Endothelial cell of umbilical vein (primary cell): ENCODE measurements at regions not wholly inside any gene's neighbourhood (a gene's known extent, or its start where the extent isn't known, plus 50 kb on each side); places are given as distances from the start of the nearest gene placed in this dataset.

Experiments used
- BruUV-seq: library from RNA; stranded (reverse); fragments of 400-500 nt; replicated peaks from 2 replicates; lab custom pipeline; 2021; lab: Mats Ljungman, UMichigan
- CTCF ChIA-PET: fragments of 300-600, 350-600 bp; sonication (Branson Sonifier 250); formaldehyde crosslinking; loops from one replicate; lab custom pipeline; 2021; ENCODE audit warnings: antibody characterized with exemption, inconsistent platforms; lab: Charles Lee
- POLR2A ChIA-PET: fragments of 300-600, 350-600 bp; sonication (Branson Sonifier 250); formaldehyde crosslinking; loops from one replicate; lab custom pipeline; 2021; ENCODE audit warnings: antibody characterized with exemption, inconsistent platforms; lab: Charles Lee
- DNase-seq: peaks from one replicate; pipeline ENCODE4 v3.0.0-alpha.2; 2011; ENCODE audit warnings: low read depth, low spot score
- FAIRE-seq: peaks from 2 replicates; lab custom pipeline; 2011; peaks lifted over from hg19 to GRCh38; lab: Jason Lieb, UNC
- H2AFZ ChIP-seq: 2 replicates; pipeline ENCODE4 v1.6.0; 2012; ENCODE audit warnings: low read depth, low read length, control low read depth, inconsistent platforms
- H3K27ac ChIP-seq: 2 replicates; pipeline ENCODE4 v1.5.1; 2011; ENCODE audit warnings: low read depth, mild to moderate bottlenecking, control low read depth, low read length, moderate library complexity; ENCODE audit not compliant: insufficient read depth
- H3K27me3 ChIP-seq, 2 experiments: 2 replicates each; pipeline versions ENCODE4 v1.6.0 to v1.6.1; 2011; ENCODE audit warnings: low read length in 2 of 2, mixed read lengths in 1 of 2; ENCODE audit not compliant: control insufficient read depth in 2 of 2, insufficient read depth in 2 of 2
- H3K36me3 ChIP-seq, 2 experiments: 2 replicates in 1 of 2; 3 replicates in 1 of 2; pipeline ENCODE4 v1.5.1; 2011; ENCODE audit warnings: low read length in 2 of 2, mild to moderate bottlenecking in 1 of 2, moderate library complexity in 1 of 2; ENCODE audit not compliant: control insufficient read depth in 2 of 2, insufficient read depth in 2 of 2; ENCODE audit errors: extremely low read depth in 1 of 2
- H3K4me1 ChIP-seq: 3 replicates; pipeline ENCODE4 v1.5.1; 2011; ENCODE audit warnings: mild to moderate bottlenecking, low read length; ENCODE audit not compliant: control insufficient read depth, insufficient read depth; ENCODE audit errors: extremely low read depth
- H3K4me2 ChIP-seq: 2 replicates; pipeline ENCODE4 v1.6.1; 2011; ENCODE audit warnings: low read length, control low read depth, mixed read lengths; ENCODE audit not compliant: insufficient read depth
- H3K4me3 ChIP-seq, 3 experiments: fragments of 200-600 bp in 1 of 3; sonication (generic), shearing (Covaris generic) in 1 of 3; replicated peaks in 1 of 3; 2 replicates each; pipeline ENCODE4 v1.5.1; 2011 to 2016; ENCODE audit warnings: control low read depth in 3 of 3, low read length in 3 of 3, mild to moderate bottlenecking in 2 of 3, inconsistent platforms in 1 of 3, low read depth in 1 of 3, moderate library complexity in 1 of 3; ENCODE audit not compliant: insufficient read depth in 1 of 3
- H3K79me2 ChIP-seq: 2 replicates; pipeline ENCODE4 v1.6.0; 2012; ENCODE audit warnings: low read length, inconsistent platforms; ENCODE audit not compliant: control insufficient read depth, insufficient read depth
- H3K9ac ChIP-seq: replicated peaks from 2 replicates; pipeline ENCODE3; 2011; ENCODE audit warnings: low read length, control low read depth; ENCODE audit not compliant: insufficient read depth; ENCODE audit errors: extremely low read depth
- H3K9me1 ChIP-seq: replicated peaks from 3 replicates; pipeline ENCODE4 v1.6.0; 2011; ENCODE audit warnings: mild to moderate bottlenecking, low read length; ENCODE audit not compliant: control insufficient read depth, insufficient read depth; ENCODE audit errors: extremely low read depth
- H3K9me3 ChIP-seq: replicated peaks from 2 replicates; pipeline ENCODE4 v1.5.1; 2012; ENCODE audit warnings: low read length, inconsistent platforms; ENCODE audit not compliant: control insufficient read depth, insufficient read depth
- H4K20me1 ChIP-seq: replicated peaks from 2 replicates; pipeline ENCODE3; 2011; ENCODE audit warnings: mild to moderate bottlenecking, low read length; ENCODE audit not compliant: control insufficient read depth, insufficient read depth; ENCODE audit errors: extremely low read depth
- EZH2 ChIP-seq: IDR thresholded peaks from 2 replicates; pipeline ENCODE4 v1.6.1; 2012; ENCODE audit warnings: borderline replicate concordance, low read depth, mild to moderate bottlenecking, moderate library complexity, low read length, inconsistent platforms; ENCODE audit not compliant: severe bottlenecking
- FOS ChIP-seq: IDR thresholded peaks from 2 replicates; pipeline ENCODE4 v1.6.1; 2011; ENCODE audit warnings: mild to moderate bottlenecking, low read length, moderate library complexity, borderline replicate concordance; ENCODE audit not compliant: insufficient read depth
- GATA2 ChIP-seq: IDR thresholded peaks from 2 replicates; pipeline ENCODE4 v1.7.0; 2011; ENCODE audit warnings: low read depth, mild to moderate bottlenecking, moderate library complexity, mixed read lengths, low read length; ENCODE audit not compliant: insufficient read length, insufficient read depth
- JUN ChIP-seq: IDR thresholded peaks from 2 replicates; pipeline ENCODE4 v1.6.1; 2011; ENCODE audit warnings: borderline replicate concordance, low read depth; ENCODE audit not compliant: insufficient read length, insufficient read depth
- POLR2AphosphoS5 ChIP-seq: IDR thresholded peaks from 2 replicates; pipeline ENCODE4 v1.6.1; 2012; ENCODE audit warnings: low read depth, mild to moderate bottlenecking, control low read depth, low read length, moderate library complexity; ENCODE audit not compliant: insufficient read depth
- dilution Hi-C: fragments of 300-500 bp; cut with MboI; formaldehyde crosslinking; loops from one replicate; pipeline ENCODE4 v1.15.0; 2019; ENCODE audit warnings: low sequenced_read_pairs; ENCODE audit not compliant: extremely low pct_ligation_motif_present
- intact Hi-C: fragments of 100-400 bp; cut with micrococcal nuclease; formaldehyde crosslinking; loops from one replicate; pipeline ENCODE4 v1.10.0; 2022
- TF ChIP-seq, protein P1 (sequence below), 2 donors: IDR thresholded peaks; 1 replicate in 1 of 2; 2 replicates in 1 of 2; pipeline ENCODE4 v1.5.1; 2011; ENCODE audit warnings: low read length in 2 of 2, mild to moderate bottlenecking in 2 of 2, moderate library complexity in 2 of 2, control low read depth in 1 of 2, inconsistent platforms in 1 of 2, low read depth in 1 of 2; ENCODE audit not compliant: insufficient read depth in 1 of 2; ENCODE audit errors: extremely low read depth in 1 of 2
- TF ChIP-seq, protein P2 (sequence below): IDR thresholded peaks from 2 replicates; pipeline ENCODE4 v1.6.1; 2011; ENCODE audit not compliant: insufficient read depth, insufficient read length

DNA sequence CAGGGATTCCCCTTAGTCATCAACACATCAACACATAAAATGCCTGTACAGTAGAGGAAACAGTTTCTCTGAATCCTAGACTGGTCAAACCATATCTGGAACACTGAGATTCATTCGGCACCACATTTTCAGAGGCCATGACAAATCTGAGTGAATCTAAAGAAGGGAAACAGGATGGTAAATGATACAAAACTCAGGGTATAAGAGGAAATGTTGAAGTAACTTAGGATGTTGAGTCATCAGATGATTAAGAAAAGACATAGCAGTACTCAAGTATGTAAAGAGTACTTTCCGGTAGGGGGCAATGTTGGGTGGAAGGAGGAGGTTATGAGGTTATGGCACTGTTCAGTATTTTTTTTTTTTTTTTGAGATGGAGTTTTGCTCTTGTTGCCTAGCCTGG, 358.5 kb upstream of the PMFBP1 start:
- peak overlapping the region; percentile 40 for H3K4me2 ChIP-seq
- intact Hi-C loops: loop anchor here (1.0 to 10.0 kb wide), 5 partner anchors 134 to 539 kb away; no protein-coding TSS in a partner anchor
- H3K9ac ChIP-seq: no peak overlapping the region
- CTCF ChIA-PET: interaction anchor here (0.6 to 1.2 kb wide), 4 partner anchors 27 to 302 kb away, joined by 3 read pairs; no protein-coding TSS in a partner anchor
- no peak overlapping the region for H3K4me3 ChIP-seq
- peak overlapping the region; percentile 68 for H3K27ac ChIP-seq
- peaks cover 11% of the 10 kb centered on the region for H3K4me1 ChIP-seq
- H2AFZ ChIP-seq: no peak overlapping the region
- DNase-seq: peak; percentile 82
- POLR2A ChIA-PET: no interaction called here
- no TSS peak for BruUV-seq
- H3K36me3 ChIP-seq: no peaks in the 10 kb centered on the region
- peak; percentile 87 for FAIRE-seq
- no peaks in the 10 kb centered on the region for H3K27me3 ChIP-seq
- H3K9me1 ChIP-seq: no peaks in the 10 kb centered on the region
- TF ChIP-seq FOS: peak; percentile 91
- no peak for TF ChIP-seq EZH2
- peak; percentile 51 for TF ChIP-seq GATA2
- TF ChIP-seq, protein P1, sequence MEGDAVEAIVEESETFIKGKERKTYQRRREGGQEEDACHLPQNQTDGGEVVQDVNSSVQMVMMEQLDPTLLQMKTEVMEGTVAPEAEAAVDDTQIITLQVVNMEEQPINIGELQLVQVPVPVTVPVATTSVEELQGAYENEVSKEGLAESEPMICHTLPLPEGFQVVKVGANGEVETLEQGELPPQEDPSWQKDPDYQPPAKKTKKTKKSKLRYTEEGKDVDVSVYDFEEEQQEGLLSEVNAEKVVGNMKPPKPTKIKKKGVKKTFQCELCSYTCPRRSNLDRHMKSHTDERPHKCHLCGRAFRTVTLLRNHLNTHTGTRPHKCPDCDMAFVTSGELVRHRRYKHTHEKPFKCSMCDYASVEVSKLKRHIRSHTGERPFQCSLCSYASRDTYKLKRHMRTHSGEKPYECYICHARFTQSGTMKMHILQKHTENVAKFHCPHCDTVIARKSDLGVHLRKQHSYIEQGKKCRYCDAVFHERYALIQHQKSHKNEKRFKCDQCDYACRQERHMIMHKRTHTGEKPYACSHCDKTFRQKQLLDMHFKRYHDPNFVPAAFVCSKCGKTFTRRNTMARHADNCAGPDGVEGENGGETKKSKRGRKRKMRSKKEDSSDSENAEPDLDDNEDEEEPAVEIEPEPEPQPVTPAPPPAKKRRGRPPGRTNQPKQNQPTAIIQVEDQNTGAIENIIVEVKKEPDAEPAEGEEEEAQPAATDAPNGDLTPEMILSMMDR (IDR thresholded peaks at IDR 0.05; ENCODE audit: extremely low read depth in 1 of 2, insufficient read depth in 1 of 2, low read depth in 1 of 2, low read length in 2 of 2): peak; percentile 35 to 46
- peak; percentile 40 for TF ChIP-seq POLR2AphosphoS5
- peak; percentile 86 for TF ChIP-seq JUN
- TF ChIP-seq, protein P2, sequence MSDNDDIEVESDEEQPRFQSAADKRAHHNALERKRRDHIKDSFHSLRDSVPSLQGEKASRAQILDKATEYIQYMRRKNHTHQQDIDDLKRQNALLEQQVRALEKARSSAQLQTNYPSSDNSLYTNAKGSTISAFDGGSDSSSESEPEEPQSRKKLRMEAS: no peak
- no peaks in the 10 kb centered on the region for H3K9me3 ChIP-seq
- dilution Hi-C loops: no loop called here
- no peaks in the 10 kb centered on the region for H3K79me2 ChIP-seq
- no peaks in the 10 kb centered on the region for H4K20me1 ChIP-seq
